ENCODE measurements at regions not wholly inside any gene's neighbourhood (a gene's known extent, or its start where the extent isn't known, plus 50 kb on each side); places are given as distances from the start of the nearest gene placed in this dataset.

- H3K79me2 ChIP-seq (ENCODE audit: control insufficient read depth, insufficient read depth, low read length), result no peaks in the 10 kb centered on the region
- H3K36me3 ChIP-seq (ENCODE audit: control insufficient read depth, insufficient read depth, low read length), result no peaks in the 10 kb centered on the region
- POLR2A ChIA-PET, result no interaction called here
- intact Hi-C loops (cut with micrococcal nuclease), result no loop called here
- H3K4me1 ChIP-seq (replicated peaks in 1 of 2; ENCODE audit: control insufficient read depth in 2 of 2, insufficient read depth in 2 of 2, low read length in 2 of 2), result no peaks in the 10 kb centered on the region
- H3K27ac ChIP-seq (ENCODE audit: extremely low read depth, low read depth, low read length), result no peak overlapping the region
- no peak overlapping the region for H3K4me3 ChIP-seq
- H3K9me3 ChIP-seq (replicated peaks; ENCODE audit: control insufficient read depth, insufficient read depth, low read depth, low read length), result no peaks in the 10 kb centered on the region
- H3K27me3 ChIP-seq (ENCODE audit: control insufficient read depth in 2 of 2, insufficient read depth in 2 of 2, low read length in 2 of 2), result no peaks in the 10 kb centered on the region
- H3K9me1 ChIP-seq (ENCODE audit: control insufficient read depth, insufficient read depth, low read length), result no peaks in the 10 kb centered on the region
- BruUV-seq (replicated peaks), result no TSS peak
- 0% methylated on average over 1 of the region's 1 CpG for WGBS (ENCODE audit: insufficient coverage, low coverage, missing lambda C conversion rate)
- in situ Hi-C loops (cut with MboI), result no loop called here
- H3K4me2 ChIP-seq (ENCODE audit: insufficient read depth, low read length), result no peak overlapping the region
- no peak overlapping the region for H2AFZ ChIP-seq (ENCODE audit: low read depth, low read length)
- FAIRE-seq, result no peak
- ATAC-seq, result no peak
- DNase-seq (ENCODE audit: extremely low read depth in 1 of 4, low spot score in 3 of 4), result no peak
- H4K20me1 ChIP-seq (replicated peaks; ENCODE audit: control insufficient read depth, insufficient read depth, low read length), result no peaks in the 10 kb centered on the region
- no peak overlapping the region for H3K9ac ChIP-seq (ENCODE audit: insufficient read depth in 1 of 2, low read depth in 2 of 2, low read length in 2 of 2)
- CTCF ChIA-PET (ENCODE audit: low intra/inter-chr PET ratio), result no interaction called here
- TF ChIP-seq HINFP (tag; conservative IDR thresholded peaks at IDR 0.05; ENCODE audit: low read depth) (no peak), SIN3A (IDR thresholded peaks at IDR 0.05; ENCODE audit: borderline replicate concordance in 2 of 2, control insufficient read depth in 1 of 2, low read depth in 2 of 2, low read length in 2 of 2) (no peak), ZNF740 (CRISPR knock-in tag; IDR thresholded peaks at IDR 0.05) (no peak), ZNF740 (tag; IDR thresholded peaks at IDR 0.05) (no peak), RFX5 (IDR thresholded peaks at IDR 0.05; ENCODE audit: low read depth, low read length) (no peak), CBFA2T3 (IDR thresholded peaks at IDR 0.05) (no peak), ELF2 (CRISPR knock-in tag; IDR thresholded peaks at IDR 0.05) (no peak), IRF1 (CRISPR knock-in tag; IDR thresholded peaks at IDR 0.05; ENCODE audit: borderline replicate concordance) (no peak), HNRNPL (IDR thresholded peaks at IDR 0.05; ENCODE audit: low read depth, low read length) (no peak), SMARCC2 (IDR thresholded peaks at IDR 0.05; ENCODE audit: low read depth) (no peak), MAFG (tag; conservative IDR thresholded peaks at IDR 0.05) (no peak), ZNF644 (tag; IDR thresholded peaks at IDR 0.05; ENCODE audit: low read depth) (no peak), CBX2 (IDR thresholded peaks at IDR 0.05; ENCODE audit: insufficient read depth, low read length, poor library complexity, severe bottlenecking) (no peak), ARNT (IDR thresholded peaks at IDR 0.05) (no peak)
- TF ChIP-seq, protein P1, sequence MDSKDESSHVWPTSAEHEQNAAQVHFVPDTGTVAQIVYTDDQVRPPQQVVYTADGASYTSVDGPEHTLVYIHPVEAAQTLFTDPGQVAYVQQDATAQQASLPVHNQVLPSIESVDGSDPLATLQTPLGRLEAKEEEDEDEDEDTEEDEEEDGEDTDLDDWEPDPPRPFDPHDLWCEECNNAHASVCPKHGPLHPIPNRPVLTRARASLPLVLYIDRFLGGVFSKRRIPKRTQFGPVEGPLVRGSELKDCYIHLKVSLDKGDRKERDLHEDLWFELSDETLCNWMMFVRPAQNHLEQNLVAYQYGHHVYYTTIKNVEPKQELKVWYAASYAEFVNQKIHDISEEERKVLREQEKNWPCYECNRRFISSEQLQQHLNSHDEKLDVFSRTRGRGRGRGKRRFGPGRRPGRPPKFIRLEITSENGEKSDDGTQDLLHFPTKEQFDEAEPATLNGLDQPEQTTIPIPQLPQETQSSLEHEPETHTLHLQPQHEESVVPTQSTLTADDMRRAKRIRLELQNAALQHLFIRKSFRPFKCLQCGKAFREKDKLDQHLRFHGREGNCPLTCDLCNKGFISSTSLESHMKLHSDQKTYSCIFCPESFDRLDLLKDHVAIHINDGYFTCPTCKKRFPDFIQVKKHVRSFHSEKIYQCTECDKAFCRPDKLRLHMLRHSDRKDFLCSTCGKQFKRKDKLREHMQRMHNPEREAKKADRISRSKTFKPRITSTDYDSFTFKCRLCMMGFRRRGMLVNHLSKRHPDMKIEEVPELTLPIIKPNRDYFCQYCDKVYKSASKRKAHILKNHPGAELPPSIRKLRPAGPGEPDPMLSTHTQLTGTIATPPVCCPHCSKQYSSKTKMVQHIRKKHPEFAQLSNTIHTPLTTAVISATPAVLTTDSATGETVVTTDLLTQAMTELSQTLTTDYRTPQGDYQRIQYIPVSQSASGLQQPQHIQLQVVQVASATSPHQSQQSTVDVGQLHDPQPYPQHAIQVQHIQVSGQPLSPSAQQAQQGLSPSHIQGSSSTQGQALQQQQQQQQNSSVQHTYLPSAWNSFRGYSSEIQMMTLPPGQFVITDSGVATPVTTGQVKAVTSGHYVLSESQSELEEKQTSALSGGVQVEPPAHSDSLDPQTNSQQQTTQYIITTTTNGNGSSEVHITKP (IDR thresholded peaks at IDR 0.05; ENCODE audit: partially characterized antibody), result no peak
- TF ChIP-seq, protein P2, sequence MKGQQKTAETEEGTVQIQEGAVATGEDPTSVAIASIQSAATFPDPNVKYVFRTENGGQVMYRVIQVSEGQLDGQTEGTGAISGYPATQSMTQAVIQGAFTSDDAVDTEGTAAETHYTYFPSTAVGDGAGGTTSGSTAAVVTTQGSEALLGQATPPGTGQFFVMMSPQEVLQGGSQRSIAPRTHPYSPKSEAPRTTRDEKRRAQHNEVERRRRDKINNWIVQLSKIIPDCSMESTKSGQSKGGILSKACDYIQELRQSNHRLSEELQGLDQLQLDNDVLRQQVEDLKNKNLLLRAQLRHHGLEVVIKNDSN (CRISPR knock-in tag; IDR thresholded peaks at IDR 0.05), result no peak
These were observed 613.2 kb downstream of the SLC4A3 start for GRCh38 chr2:220240641-220241040.

Measured in K562 (cell line).